ENCODE measurements at regions not wholly inside any gene's neighbourhood (a gene's known extent, or its start where the extent isn't known, plus 50 kb on each side); places are given as distances from the start of the nearest gene placed in this dataset.

GRCh38 chr4:115357776-115358175 is 244.4 kb upstream of the NDST4 start:
- TF ChIP-seq, protein P1, sequence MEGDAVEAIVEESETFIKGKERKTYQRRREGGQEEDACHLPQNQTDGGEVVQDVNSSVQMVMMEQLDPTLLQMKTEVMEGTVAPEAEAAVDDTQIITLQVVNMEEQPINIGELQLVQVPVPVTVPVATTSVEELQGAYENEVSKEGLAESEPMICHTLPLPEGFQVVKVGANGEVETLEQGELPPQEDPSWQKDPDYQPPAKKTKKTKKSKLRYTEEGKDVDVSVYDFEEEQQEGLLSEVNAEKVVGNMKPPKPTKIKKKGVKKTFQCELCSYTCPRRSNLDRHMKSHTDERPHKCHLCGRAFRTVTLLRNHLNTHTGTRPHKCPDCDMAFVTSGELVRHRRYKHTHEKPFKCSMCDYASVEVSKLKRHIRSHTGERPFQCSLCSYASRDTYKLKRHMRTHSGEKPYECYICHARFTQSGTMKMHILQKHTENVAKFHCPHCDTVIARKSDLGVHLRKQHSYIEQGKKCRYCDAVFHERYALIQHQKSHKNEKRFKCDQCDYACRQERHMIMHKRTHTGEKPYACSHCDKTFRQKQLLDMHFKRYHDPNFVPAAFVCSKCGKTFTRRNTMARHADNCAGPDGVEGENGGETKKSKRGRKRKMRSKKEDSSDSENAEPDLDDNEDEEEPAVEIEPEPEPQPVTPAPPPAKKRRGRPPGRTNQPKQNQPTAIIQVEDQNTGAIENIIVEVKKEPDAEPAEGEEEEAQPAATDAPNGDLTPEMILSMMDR (conservative IDR thresholded peaks at IDR 0.05; ENCODE audit: low read length): no peak
- no peak for TF ChIP-seq EZH2phosphoT487 (IDR thresholded peaks at IDR 0.05; ENCODE audit: borderline replicate concordance)
